ENCODE measurements at regions not wholly inside any gene's neighbourhood (a gene's known extent, or its start where the extent isn't known, plus 50 kb on each side); places are given as distances from the start of the nearest gene placed in this dataset.

GRCh38 chr6:139659711-139660110 lies 285.3 kb upstream of the CITED2 start:
- Histone ChIP-seq H3K4me1 (ENCODE audit: control insufficient read depth, insufficient read depth, low read length) (peaks cover 10% of the 10 kb centered on the region), H3K36me3 (ENCODE audit: control insufficient read depth, insufficient read depth, low read length) (no peaks in the 10 kb centered on the region), H3K27me3 (ENCODE audit: control insufficient read depth, insufficient read depth, low read length) (no peaks in the 10 kb centered on the region), H3K9me3 (ENCODE audit: control insufficient read depth, low read depth, low read length) (no peaks in the 10 kb centered on the region), H3K27ac (ENCODE audit: low read length) (no peak overlapping the region), H3K4me3 (ENCODE audit: low read length) (no peak overlapping the region)
- no CpG with 5 or more reads among the region's 2 CpGs for WGBS (ENCODE audit: insufficient coverage, low lambda C conversion rate)
- DNase-seq: no peak

GRCh38 chr6:139659196-139659595 lies 284.7 kb upstream of the CITED2 start:
- Histone ChIP-seq H3K4me3 (ENCODE audit: low read length) (no peak overlapping the region), H3K4me1 (ENCODE audit: control insufficient read depth, insufficient read depth, low read length) (peaks cover 13% of the 10 kb centered on the region), H3K27ac (ENCODE audit: low read length) (no peak overlapping the region), H3K9me3 (ENCODE audit: control insufficient read depth, low read depth, low read length) (no peaks in the 10 kb centered on the region), H3K36me3 (ENCODE audit: control insufficient read depth, insufficient read depth, low read length) (no peaks in the 10 kb centered on the region), H3K27me3 (ENCODE audit: control insufficient read depth, insufficient read depth, low read length) (no peaks in the 10 kb centered on the region)
- 100% methylated on average over 1 of the region's 3 CpGs for WGBS (ENCODE audit: insufficient coverage, low lambda C conversion rate)
- no peak for DNase-seq

DNA sequence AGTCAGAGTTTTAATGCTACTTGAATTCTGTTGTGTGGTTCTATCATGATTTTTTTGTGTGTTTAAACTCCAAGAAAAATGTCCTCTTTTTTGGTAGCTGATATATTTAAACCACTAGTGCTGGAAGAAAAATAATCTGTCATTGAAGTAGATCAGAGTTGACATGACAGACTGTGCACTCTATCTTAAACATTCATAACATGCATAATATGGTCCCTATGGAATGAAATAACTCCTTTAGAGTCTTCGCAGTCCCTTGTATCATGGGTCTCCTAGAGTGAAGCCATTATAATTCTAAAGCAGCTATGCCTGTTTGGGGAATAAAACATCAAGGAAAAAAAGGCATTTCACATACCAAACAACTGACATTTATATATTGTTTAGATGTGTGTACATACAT lies 282.7 kb upstream of the CITED2 start:
- Histone ChIP-seq H3K4me1 (ENCODE audit: control insufficient read depth, insufficient read depth, low read length) (peaks cover 21% of the 10 kb centered on the region), H3K9me3 (ENCODE audit: control insufficient read depth, low read depth, low read length) (no peaks in the 10 kb centered on the region), H3K27me3 (ENCODE audit: control insufficient read depth, insufficient read depth, low read length) (no peaks in the 10 kb centered on the region), H3K27ac (ENCODE audit: low read length) (no peak overlapping the region), H3K4me3 (ENCODE audit: low read length) (no peak overlapping the region), H3K36me3 (ENCODE audit: control insufficient read depth, insufficient read depth, low read length) (no peaks in the 10 kb centered on the region)
- no peak for DNase-seq
- WGBS (ENCODE audit: insufficient coverage, low lambda C conversion rate): no CpG with 5 or more reads among the region's 1 CpG

GRCh38 chr6:139655783-139656705 lies 281.6 kb upstream of the CITED2 start:
- no peaks in the 10 kb centered on the region for H3K9me3 ChIP-seq (ENCODE audit: control insufficient read depth, low read depth, low read length)
- peak; percentile 72 to 88 for DNase-seq
- no peaks in the 10 kb centered on the region for H3K27me3 ChIP-seq (ENCODE audit: control insufficient read depth, insufficient read depth, low read length)
- H3K4me1 ChIP-seq (ENCODE audit: control insufficient read depth, insufficient read depth, low read length): peaks cover 21% of the 10 kb centered on the region
- no peak overlapping the region for H3K4me3 ChIP-seq (ENCODE audit: low read length)
- 75% methylated on average over 1 of the region's 5 CpGs for WGBS (ENCODE audit: insufficient coverage, low lambda C conversion rate)
- H3K36me3 ChIP-seq (ENCODE audit: control insufficient read depth, insufficient read depth, low read length): no peaks in the 10 kb centered on the region
- H3K27ac ChIP-seq (ENCODE audit: low read length): peak overlapping the region; percentile 96

- peaks cover 21% of the 10 kb centered on the region for H3K4me1 ChIP-seq (ENCODE audit: control insufficient read depth, insufficient read depth, low read length)
- DNase-seq: peak; percentile 92 to 97
- H3K36me3 ChIP-seq (ENCODE audit: control insufficient read depth, insufficient read depth, low read length): no peaks in the 10 kb centered on the region
- H3K27me3 ChIP-seq (ENCODE audit: control insufficient read depth, insufficient read depth, low read length): no peaks in the 10 kb centered on the region
- no CpG with 5 or more reads among the region's 10 CpGs for whole genome bisulfite sequencing (ENCODE audit: insufficient coverage, low lambda C conversion rate)
- H3K4me3 ChIP-seq (ENCODE audit: low read length): peak overlapping the region; percentile 25
- H3K9me3 ChIP-seq (ENCODE audit: control insufficient read depth, low read depth, low read length): no peaks in the 10 kb centered on the region
- H3K27ac ChIP-seq (ENCODE audit: low read length): peak overlapping the region; percentile 96
Measured at GRCh38 chr6:139654888-139655782, 280.7 kb upstream of the CITED2 start.

DNA sequence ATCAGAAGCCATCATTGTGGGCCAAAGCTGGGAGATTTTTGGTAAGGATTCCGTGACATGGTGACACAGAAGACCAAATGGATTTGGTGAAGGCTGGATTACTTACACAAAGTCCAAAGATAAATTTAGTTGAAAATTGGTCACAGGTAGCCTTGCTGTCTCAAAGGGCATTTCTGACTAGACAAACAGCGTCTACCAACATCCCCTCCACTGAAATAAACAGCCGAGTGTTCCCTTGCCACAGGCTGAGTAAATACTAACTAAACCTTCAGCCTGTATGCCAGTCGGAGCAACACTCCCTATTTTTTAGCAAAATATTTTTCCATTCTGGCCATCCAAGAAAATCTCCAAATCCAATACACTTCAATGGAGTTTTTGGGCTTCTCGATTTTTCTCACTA lies 279.9 kb upstream of the CITED2 start:
- no peaks in the 10 kb centered on the region for H3K27me3 ChIP-seq (ENCODE audit: control insufficient read depth, insufficient read depth, low read length)
- peaks cover 21% of the 10 kb centered on the region for H3K4me1 ChIP-seq (ENCODE audit: control insufficient read depth, insufficient read depth, low read length)
- DNase-seq: no peak
- no peaks in the 10 kb centered on the region for H3K36me3 ChIP-seq (ENCODE audit: control insufficient read depth, insufficient read depth, low read length)
- H3K4me3 ChIP-seq (ENCODE audit: low read length): peak overlapping the region; percentile 25
- WGBS (ENCODE audit: insufficient coverage, low lambda C conversion rate): 33% methylated on average over 1 of the region's 5 CpGs
- no peaks in the 10 kb centered on the region for H3K9me3 ChIP-seq (ENCODE audit: control insufficient read depth, low read depth, low read length)
- H3K27ac ChIP-seq (ENCODE audit: low read length): peak overlapping the region; percentile 96

DNA sequence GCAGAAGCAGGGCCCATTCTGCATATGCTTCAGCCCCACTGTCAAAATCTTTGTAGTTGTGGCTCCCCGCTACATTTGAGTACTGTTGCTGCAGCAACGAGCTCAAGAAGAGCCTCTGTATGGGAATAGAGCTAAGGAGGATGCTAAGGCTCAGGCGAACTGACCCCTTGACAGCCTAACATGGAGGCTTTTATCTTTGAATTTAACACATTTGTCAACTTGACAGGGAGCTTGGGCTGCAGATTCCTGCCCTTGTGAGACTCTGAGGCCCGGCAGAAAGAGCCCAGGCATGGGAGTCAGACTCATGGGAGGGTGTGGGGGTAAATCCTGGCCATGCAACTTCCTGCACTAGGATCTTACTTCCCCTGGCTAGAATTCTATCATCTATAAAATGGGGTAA lies 278.7 kb upstream of the CITED2 start:
- no CpG with 5 or more reads among the region's 4 CpGs for WGBS (ENCODE audit: insufficient coverage, low lambda C conversion rate)

GRCh38 chr6:139650941-139651340 lies 276.5 kb upstream of the CITED2 start:
- Histone ChIP-seq H3K36me3 (ENCODE audit: control insufficient read depth, insufficient read depth, low read length) (no peaks in the 10 kb centered on the region), H3K4me1 (ENCODE audit: control insufficient read depth, insufficient read depth, low read length) (peaks cover 19% of the 10 kb centered on the region), H3K27ac (ENCODE audit: low read length) (no peak overlapping the region), H3K4me3 (ENCODE audit: low read length) (no peak overlapping the region), H3K9me3 (ENCODE audit: control insufficient read depth, low read depth, low read length) (no peaks in the 10 kb centered on the region), H3K27me3 (ENCODE audit: control insufficient read depth, insufficient read depth, low read length) (no peaks in the 10 kb centered on the region)
- 90% methylated on average over 2 of the region's 5 CpGs for WGBS (ENCODE audit: insufficient coverage, low lambda C conversion rate)
- no peak for DNase-seq

More for the DNA sequence above, 278.7 kb upstream of the CITED2 start:
- H3K4me1 ChIP-seq (ENCODE audit: control insufficient read depth, insufficient read depth, low read length): peaks cover 21% of the 10 kb centered on the region
- no peak for DNase-seq
- no peaks in the 10 kb centered on the region for H3K9me3 ChIP-seq (ENCODE audit: control insufficient read depth, low read depth, low read length)
- no peak overlapping the region for H3K4me3 ChIP-seq (ENCODE audit: low read length)
- no peak overlapping the region for H3K27ac ChIP-seq (ENCODE audit: low read length)
- H3K36me3 ChIP-seq (ENCODE audit: control insufficient read depth, insufficient read depth, low read length): no peaks in the 10 kb centered on the region
- no peaks in the 10 kb centered on the region for H3K27me3 ChIP-seq (ENCODE audit: control insufficient read depth, insufficient read depth, low read length)

DNA sequence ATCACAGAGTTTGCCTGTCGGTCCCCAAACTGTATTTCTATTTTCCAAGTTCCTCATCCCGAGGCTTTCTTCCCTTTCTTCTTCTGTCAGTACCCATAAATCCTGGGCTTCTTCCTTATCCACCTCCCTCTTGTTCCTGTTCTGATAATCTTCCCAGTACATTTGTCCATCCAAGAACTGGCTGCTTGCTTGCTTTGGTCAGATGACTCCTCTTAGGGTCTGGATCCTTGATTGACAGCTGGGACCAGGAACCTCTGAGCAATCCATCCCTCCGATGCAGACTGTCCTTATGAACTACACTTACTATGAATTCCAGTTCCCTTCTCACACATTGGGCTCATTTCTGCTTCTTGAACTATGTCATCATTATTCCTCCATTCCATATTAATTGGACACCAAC lies 275.3 kb upstream of the CITED2 start:
- 92% methylated on average over 2 of the region's 3 CpGs for WGBS (ENCODE audit: insufficient coverage, low lambda C conversion rate)

GRCh38 chr6:139649128-139649527 lies 274.7 kb upstream of the CITED2 start:
- Histone ChIP-seq H3K27me3 (ENCODE audit: control insufficient read depth, insufficient read depth, low read length) (no peaks in the 10 kb centered on the region), H3K4me3 (ENCODE audit: low read length) (no peak overlapping the region), H3K9me3 (ENCODE audit: control insufficient read depth, low read depth, low read length) (no peaks in the 10 kb centered on the region), H3K27ac (ENCODE audit: low read length) (no peak overlapping the region), H3K4me1 (ENCODE audit: control insufficient read depth, insufficient read depth, low read length) (peaks cover 7% of the 10 kb centered on the region), H3K36me3 (ENCODE audit: control insufficient read depth, insufficient read depth, low read length) (no peaks in the 10 kb centered on the region)
- DNase-seq: no peak
- 100% methylated on average over 2 of the region's 2 CpGs for WGBS (ENCODE audit: insufficient coverage, low lambda C conversion rate)

More for the DNA sequence above, 275.3 kb upstream of the CITED2 start:
- no peaks in the 10 kb centered on the region for H3K9me3 ChIP-seq (ENCODE audit: control insufficient read depth, low read depth, low read length)
- no peak overlapping the region for H3K27ac ChIP-seq (ENCODE audit: low read length)
- no peak overlapping the region for H3K4me3 ChIP-seq (ENCODE audit: low read length)
- no peak for DNase-seq
- H3K36me3 ChIP-seq (ENCODE audit: control insufficient read depth, insufficient read depth, low read length): no peaks in the 10 kb centered on the region
- H3K27me3 ChIP-seq (ENCODE audit: control insufficient read depth, insufficient read depth, low read length): no peaks in the 10 kb centered on the region
- H3K4me1 ChIP-seq (ENCODE audit: control insufficient read depth, insufficient read depth, low read length): peaks cover 10% of the 10 kb centered on the region

All from large intestine (tissue), 3 donors.